Mucosa of descending colon (tissue), 3 donors: ENCODE measurements at regions not wholly inside any gene's neighbourhood (a gene's known extent, or its start where the extent isn't known, plus 50 kb on each side); places are given as distances from the start of the nearest gene placed in this dataset.
"Not testable (repeated sequence)": the region's sequence is repeated elsewhere in the genome, so short reads cannot be mapped to it uniquely, and the experiment has no call there.

Source experiments
- ATAC-seq: fragments of 200-7000 bp; cut with Tn5 transposase; one replicate; pipeline ENCODE4 v1.9.1; 2020; ENCODE audit warnings: mild to moderate bottlenecking, moderate library complexity
- DNase-seq, 3 donors: peaks; one replicate each; pipeline ENCODE4 v3.0.0-alpha.2; 2020
- H3K36me3 ChIP-seq: fragments of 200-600 bp; one replicate; pipeline ENCODE4 v1.8.0; 2021; ENCODE audit warnings: low read depth, mild to moderate bottlenecking
- H3K4me1 ChIP-seq: fragments of 200-600 bp; one replicate; pipeline ENCODE4 v1.8.0; 2021; ENCODE audit warnings: low read depth, mild to moderate bottlenecking
- H3K4me3 ChIP-seq: fragments of 200-600 bp; one replicate; pipeline ENCODE4 v1.8.0; 2021; ENCODE audit warnings: mild to moderate bottlenecking
- H3K9me3 ChIP-seq: fragments of 200-600 bp; one replicate; pipeline ENCODE4 v1.8.0; 2021; ENCODE audit warnings: mild to moderate bottlenecking
- CTCF ChIP-seq: fragments of 200-600 bp; IDR thresholded peaks from one replicate; pipeline ENCODE4 v1.8.0; 2022; ENCODE audit warnings: antibody characterized with exemption, mild to moderate bottlenecking
- intact Hi-C, 2 donors: fragments of 100-400 bp; cut with DNase I in 1 of 2; cut with micrococcal nuclease in 1 of 2; formaldehyde crosslinking; loops; one replicate each; pipeline versions ENCODE4 v1.11.0 to v1.11.1; 2022; cut with DNase I, micrococcal nuclease
- donor health status: DM: no; HTN: no; CAD: no; lungs with moderate emphysema.
- donor health status: DM: no; HTN: no; CAD: no.
- donor health status: DM: no; HTN: yes; CAD: no.

- no peak overlapping the region for H3K4me3 ChIP-seq
- H3K9me3 ChIP-seq = no peaks in the 10 kb centered on the region
- no peaks in the 10 kb centered on the region for H3K4me1 ChIP-seq
- no peak for ATAC-seq
- no peak for TF ChIP-seq CTCF
- no peak for DNase-seq
- intact Hi-C loops = no loop called here
- no peaks in the 10 kb centered on the region for H3K36me3 ChIP-seq
These were observed 433.3 kb upstream of the TMEFF2 start for GRCh38 chr2:192628017-192628416.

GRCh38 chr2:192615105-192615504, 420.4 kb upstream of the TMEFF2 start:
- Histone ChIP-seq H3K4me1 (no peaks in the 10 kb centered on the region), H3K9me3 (no peaks in the 10 kb centered on the region), H3K4me3 (no peak overlapping the region), H3K36me3 (no peaks in the 10 kb centered on the region)
- DNase-seq (no peak), ATAC-seq (no peak)
- TF ChIP-seq CTCF = no peak
- intact Hi-C loops = no loop called here

GRCh38 chr2:192604295-192604694, 409.6 kb upstream of the TMEFF2 start:
- intact Hi-C loops = no loop called here
- no peaks in the 10 kb centered on the region for H3K4me1 ChIP-seq
- H3K4me3 ChIP-seq = no peak overlapping the region
- DNase-seq = peak in 2 of 3 donors; percentile 6 to 17
- no peaks in the 10 kb centered on the region for H3K36me3 ChIP-seq
- no peak for TF ChIP-seq CTCF
- H3K9me3 ChIP-seq = no peaks in the 10 kb centered on the region
- peak; percentile 63 for ATAC-seq

GRCh38 chr2:192598649-192599048, 403.9 kb upstream of the TMEFF2 start:
- DNase-seq, H3K9me3 ChIP-seq, H3K4me3 ChIP-seq, H3K4me1 ChIP-seq, H3K36me3 ChIP-seq, ATAC-seq, intact Hi-C loops: not testable (repeated sequence)

GRCh38 chr2:192593561-192593960, 398.8 kb upstream of the TMEFF2 start:
- TF ChIP-seq CTCF = no peak
- Histone ChIP-seq H3K4me3 (no peak overlapping the region), H3K9me3 (no peaks in the 10 kb centered on the region), H3K36me3 (no peaks in the 10 kb centered on the region), H3K4me1 (no peaks in the 10 kb centered on the region)
- intact Hi-C loops = no loop called here
- DNase-seq (no peak), ATAC-seq (no peak)

- no peaks in the 10 kb centered on the region for H3K9me3 ChIP-seq
- H3K4me1 ChIP-seq = no peaks in the 10 kb centered on the region
- ATAC-seq = no peak
- no peak for DNase-seq
- intact Hi-C loops = no loop called here
- H3K36me3 ChIP-seq = no peaks in the 10 kb centered on the region
- TF ChIP-seq CTCF = no peak
- no peak overlapping the region for H3K4me3 ChIP-seq
These were observed 396.9 kb upstream of the TMEFF2 start for GRCh38 chr2:192591617-192592016.
